HS-27A (cell line): ENCODE measurements at regions not wholly inside any gene's neighbourhood (a gene's known extent, or its start where the extent isn't known, plus 50 kb on each side); places are given as distances from the start of the nearest gene placed in this dataset.
"Not testable (repeated sequence)": the region's sequence is repeated elsewhere in the genome, so short reads cannot be mapped to it uniquely, and the experiment has no call there.

Experiments
- DNase-seq: peaks from one replicate; pipeline ENCODE4 v3.0.0-alpha.2; 2012; ENCODE audit warnings: low read depth, missing footprints

- no peak for DNase-seq
These were observed 72.9 kb downstream of the ZNF622 start for GRCh38 chr5:16392718-16393117.

GRCh38 chr5:16391858-16392649, 73.5 kb downstream of the ZNF622 start:
- DNase-seq = no peak

- no peak for DNase-seq
These were observed 74.8 kb downstream of the ZNF622 start for GRCh38 chr5:16390825-16391224.

GRCh38 chr5:16385516-16386090, 80.0 kb downstream of the ZNF622 start:
- no peak for DNase-seq

GRCh38 chr5:16384804-16385203, 80.8 kb downstream of the ZNF622 start:
- no peak for DNase-seq

GRCh38 chr5:16384222-16384621, 81.4 kb downstream of the ZNF622 start:
- DNase-seq = no peak

GRCh38 chr5:16383544-16384052, 82.0 kb downstream of the ZNF622 start:
- DNase-seq = no peak

GRCh38 chr5:16382047-16382446, 83.6 kb downstream of the ZNF622 start:
- no peak for DNase-seq

- no peak for DNase-seq
These were observed 86.8 kb downstream of the ZNF622 start for GRCh38 chr5:16378762-16379161.

GRCh38 chr5:16372493-16372892, 93.1 kb downstream of the ZNF622 start:
- no peak for DNase-seq

- DNase-seq = no peak
These were observed 99.1 kb downstream of the ZNF622 start for GRCh38 chr5:16366491-16366890.

GRCh38 chr5:16364910-16365309, 100.7 kb downstream of the ZNF622 start:
- DNase-seq = no peak

GRCh38 chr5:16353439-16353838, 112.2 kb downstream of the ZNF622 start:
- not testable (repeated sequence) for DNase-seq

GRCh38 chr5:16350816-16351215, 114.8 kb downstream of the ZNF622 start:
- DNase-seq = no peak

GRCh38 chr5:16346380-16346779, 119.2 kb downstream of the ZNF622 start:
- no peak for DNase-seq

- DNase-seq = no peak
These were observed 120.1 kb downstream of the ZNF622 start for GRCh38 chr5:16345454-16345853.

- no peak for DNase-seq
These were observed 139.5 kb downstream of the ZNF622 start for GRCh38 chr5:16326137-16326536.

- DNase-seq = no peak
These were observed 141.7 kb upstream of the MARCHF11 start for GRCh38 chr5:16321284-16321683.

- DNase-seq = no peak
These were observed 135.9 kb upstream of the MARCHF11 start for GRCh38 chr5:16315501-16315900.

- DNase-seq = no peak
These were observed 134.2 kb upstream of the MARCHF11 start for GRCh38 chr5:16313761-16314160.

- peak; percentile 39 for DNase-seq
These were observed 133.2 kb upstream of the MARCHF11 start for GRCh38 chr5:16312785-16313184.

- no peak for DNase-seq
These were observed 132.1 kb upstream of the MARCHF11 start for GRCh38 chr5:16311666-16312065.

- no peak for DNase-seq
These were observed 127.2 kb upstream of the MARCHF11 start for GRCh38 chr5:16306812-16307211.

GRCh38 chr5:16304846-16305245, 125.3 kb upstream of the MARCHF11 start:
- DNase-seq = peak; percentile 66
